GM21390 (cell line): ENCODE measurements at regions not wholly inside any gene's neighbourhood (a gene's known extent, or its start where the extent isn't known, plus 50 kb on each side); places are given as distances from the start of the nearest gene placed in this dataset.

ENCODE experiments used
- ATAC-seq: cut with Tn5 transposase; IDR thresholded peaks from one replicate; pipeline ENCODE4 v1.9.1; 2021; ENCODE audit not compliant: unreplicated experiment

GRCh38 chr2:63777816-63778215 is 63.9 kb upstream of the UGP2 start:
- no peak for ATAC-seq

GRCh38 chr2:63778391-63778790 is 63.3 kb upstream of the UGP2 start:
- ATAC-seq, result no peak

- no peak for ATAC-seq
These were observed 61.1 kb upstream of the UGP2 start for GRCh38 chr2:63780518-63781155.

GRCh38 chr2:63784461-63784860 is 57.2 kb upstream of the UGP2 start:
- no peak for ATAC-seq

GRCh38 chr2:63785096-63785495 is 56.6 kb upstream of the UGP2 start:
- ATAC-seq, result no peak

GRCh38 chr2:63786471-63786870 is 55.2 kb upstream of the UGP2 start:
- no peak for ATAC-seq

GRCh38 chr2:63788071-63788470 is 53.6 kb upstream of the UGP2 start:
- ATAC-seq, result no peak

- ATAC-seq, result no peak
These were observed 52.2 kb upstream of the UGP2 start for GRCh38 chr2:63789338-63790020.

GRCh38 chr2:63790491-63790890 is 51.2 kb upstream of the UGP2 start:
- no peak for ATAC-seq

GRCh38 chr2:63790906-63791305 is 50.8 kb upstream of the UGP2 start:
- ATAC-seq, result no peak

GRCh38 chr2:63791387-63791786 is 50.3 kb upstream of the UGP2 start:
- no peak for ATAC-seq
